T-helper 1 cell (primary cell): ENCODE measurements at regions not wholly inside any gene's neighbourhood (a gene's known extent, or its start where the extent isn't known, plus 50 kb on each side); places are given as distances from the start of the nearest gene placed in this dataset.

Source experiments
- DNase-seq, 5 donors: peaks; one replicate each; pipeline ENCODE4 v3.0.0-alpha.2; 2012 to 2020

DNA sequence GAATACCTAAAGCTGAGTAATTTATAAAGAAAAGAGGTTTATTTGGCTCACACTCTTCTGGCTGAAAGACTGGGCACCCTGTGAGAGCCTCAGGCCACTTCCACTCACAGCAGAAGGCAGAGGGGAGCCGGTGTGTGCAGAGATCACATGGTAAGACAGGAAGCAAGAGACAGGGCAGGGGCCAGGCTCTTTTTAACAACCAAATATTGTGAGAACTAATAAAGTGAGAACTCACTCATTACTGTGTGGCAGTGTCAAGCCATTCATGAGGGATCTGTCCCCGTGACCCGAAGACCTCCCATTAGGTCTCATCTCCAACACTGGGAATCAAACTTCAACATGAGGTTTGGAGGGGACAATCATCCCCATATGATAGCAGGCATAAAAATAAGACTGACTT, 180.8 kb upstream of the DIO3 start:
- DNase-seq, result no peak

DNA sequence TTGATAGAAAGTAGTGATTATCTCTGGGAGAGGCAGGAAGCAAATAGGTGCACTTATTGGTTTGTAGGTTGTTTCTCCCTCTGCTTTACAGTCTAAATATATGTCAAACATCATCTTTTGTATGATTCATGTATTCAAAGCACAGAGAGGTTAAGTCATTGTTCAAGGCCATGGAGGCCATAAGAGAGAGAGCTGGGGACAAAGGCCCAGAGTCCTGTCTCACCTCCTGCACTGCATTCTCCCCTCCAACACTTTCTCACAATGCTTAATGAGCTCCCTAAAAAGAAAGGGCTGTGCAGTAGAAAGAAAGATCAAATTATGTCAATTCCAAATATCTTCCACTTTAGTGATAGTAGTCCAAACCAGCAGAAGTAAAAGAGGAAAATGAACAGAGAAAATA, 180.4 kb upstream of the DIO3 start:
- DNase-seq, result no peak

DNA sequence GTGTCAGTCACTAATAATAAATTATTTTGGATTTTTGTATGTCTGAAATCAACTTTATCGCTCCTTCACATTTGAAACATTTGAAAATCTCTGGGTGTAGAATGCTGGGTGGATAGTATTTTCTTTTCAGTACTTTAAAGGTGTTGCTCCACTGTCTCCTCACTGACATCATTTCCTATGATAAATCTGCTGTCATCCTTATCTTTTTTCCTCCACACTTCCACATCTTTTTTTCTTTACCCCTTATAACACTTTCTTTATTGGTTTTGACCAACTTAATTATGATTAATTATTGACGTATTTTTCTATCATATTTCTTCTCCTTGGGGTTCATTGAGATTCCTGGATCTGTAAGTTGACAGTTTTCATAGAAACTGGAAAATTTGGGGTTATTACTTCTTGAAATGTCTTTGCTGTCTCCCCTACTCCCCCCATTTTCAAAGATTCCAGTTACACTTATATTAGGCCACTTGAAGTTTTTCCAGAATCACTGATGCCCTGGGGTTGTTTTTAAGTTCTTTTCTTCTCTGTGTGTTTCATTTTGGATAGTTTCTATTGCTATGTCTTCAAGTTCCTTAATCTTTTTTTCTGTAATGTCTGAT, 177.5 kb upstream of the DIO3 start:
- no peak for DNase-seq

DNA sequence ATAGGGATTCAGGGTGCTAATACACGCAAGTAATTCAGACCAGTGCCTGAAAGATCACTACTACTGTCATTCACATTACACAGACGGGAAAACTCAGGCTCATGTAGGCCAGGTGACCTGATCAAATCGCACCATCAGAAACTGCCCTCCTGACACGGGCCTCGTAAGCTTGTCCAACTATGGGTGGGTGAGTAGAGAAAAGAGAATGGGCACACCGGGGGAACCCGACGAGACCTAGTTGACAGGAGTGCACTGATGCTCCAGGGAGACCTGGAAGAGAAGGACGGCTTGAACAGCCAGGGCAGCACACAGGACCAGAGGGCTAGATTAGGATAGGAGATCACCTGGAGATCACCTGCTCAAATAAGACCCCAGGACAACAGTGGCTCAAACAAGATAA, 166.9 kb upstream of the DIO3 start:
- no peak for DNase-seq

DNA sequence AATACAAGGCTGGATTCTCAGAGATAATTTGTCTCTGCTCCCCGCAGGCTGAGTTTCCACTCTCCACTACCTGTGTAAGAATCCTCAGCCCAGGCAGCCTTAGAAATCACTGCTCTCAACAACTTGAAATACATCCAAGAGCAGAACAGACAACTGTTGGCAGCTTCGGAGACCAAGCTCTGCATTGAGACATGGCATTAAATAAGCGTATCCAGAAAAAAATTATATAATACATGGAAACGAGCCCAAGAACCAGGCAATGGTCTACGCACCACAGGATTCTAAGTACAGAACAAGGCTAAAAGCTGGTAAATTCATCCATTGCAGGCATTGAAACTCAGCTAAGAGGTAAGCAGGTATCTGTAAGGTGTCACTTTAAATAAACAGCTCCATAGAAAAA, 165.5 kb upstream of the DIO3 start:
- no peak for DNase-seq

DNA sequence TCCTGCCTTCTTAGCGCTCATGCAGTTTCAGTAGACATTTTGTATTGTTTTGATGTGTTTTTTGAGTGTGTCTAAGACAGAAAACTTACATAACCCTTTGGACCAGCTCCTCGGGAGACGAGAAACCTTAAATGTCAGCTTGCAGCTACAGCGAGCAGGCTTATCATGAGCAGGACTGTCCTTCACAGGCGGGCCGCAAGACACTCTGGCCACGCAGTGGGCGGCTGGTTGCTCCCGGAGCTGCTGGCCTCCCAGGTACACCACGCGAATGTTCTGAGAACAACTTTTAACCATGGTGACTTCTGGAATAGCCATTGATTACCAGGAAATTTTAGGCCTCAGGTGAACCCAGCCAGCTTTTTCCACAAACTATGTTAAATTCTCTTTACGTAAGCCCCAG, 164.1 kb upstream of the DIO3 start:
- no peak for DNase-seq

DNA sequence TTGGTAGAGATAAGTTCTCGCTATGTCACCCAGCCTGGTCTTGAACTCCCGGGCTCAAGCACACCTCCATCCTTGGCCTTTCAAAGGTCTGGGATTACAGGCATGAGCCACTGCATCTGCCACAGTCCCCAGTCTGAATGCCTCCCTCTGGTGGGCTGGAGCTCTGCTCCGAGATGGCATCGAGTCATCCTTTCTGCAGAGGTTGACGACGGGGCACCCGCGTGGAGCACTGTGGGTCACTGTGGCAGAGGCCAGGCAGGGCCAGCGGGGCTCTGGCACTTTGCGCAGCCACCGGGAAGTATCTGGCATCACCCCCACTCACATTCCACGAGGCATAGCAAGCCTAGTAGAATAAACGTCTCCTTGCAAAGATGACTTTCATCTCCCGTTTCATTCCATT, 163.3 kb upstream of the DIO3 start:
- no peak for DNase-seq

DNA sequence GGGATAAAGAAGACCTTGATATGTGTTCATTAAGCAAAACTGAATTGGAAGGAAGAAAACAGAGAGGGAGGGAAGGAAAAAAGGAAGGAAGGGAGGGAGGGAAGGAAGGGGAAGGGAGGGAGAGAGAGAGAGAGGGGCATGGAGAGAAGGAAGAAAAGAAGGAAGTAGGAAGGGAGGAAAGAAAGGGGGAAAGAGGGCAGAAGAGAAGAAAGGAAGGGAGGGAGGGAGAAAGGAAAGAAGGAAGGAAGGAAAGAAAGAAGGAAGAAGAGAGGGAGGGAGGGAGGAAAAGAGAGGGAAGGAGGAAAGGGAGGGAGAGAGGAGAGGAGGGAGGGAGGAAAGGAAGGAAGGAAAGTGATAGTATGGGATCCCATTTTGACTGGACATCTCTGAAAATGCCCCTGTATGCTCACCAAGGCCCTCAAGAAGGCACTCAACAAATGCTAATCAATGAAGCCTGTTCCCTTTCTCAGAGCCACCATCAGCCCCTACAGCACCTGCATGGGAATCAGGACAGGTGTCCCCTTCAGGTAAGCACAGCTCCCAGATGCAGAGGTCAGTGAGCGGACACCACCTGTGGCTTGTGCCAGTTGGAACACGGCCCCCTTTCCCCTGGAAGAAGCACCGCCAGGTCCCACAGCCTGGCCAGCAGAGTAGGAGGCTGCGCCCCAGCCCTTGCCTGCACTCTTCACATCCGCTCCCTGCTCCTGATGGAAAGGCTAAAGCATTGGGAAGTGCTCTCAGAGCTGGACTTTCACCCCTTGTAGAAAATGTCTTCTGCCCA, 161.4 kb upstream of the DIO3 start:
- DNase-seq, result no peak

DNA sequence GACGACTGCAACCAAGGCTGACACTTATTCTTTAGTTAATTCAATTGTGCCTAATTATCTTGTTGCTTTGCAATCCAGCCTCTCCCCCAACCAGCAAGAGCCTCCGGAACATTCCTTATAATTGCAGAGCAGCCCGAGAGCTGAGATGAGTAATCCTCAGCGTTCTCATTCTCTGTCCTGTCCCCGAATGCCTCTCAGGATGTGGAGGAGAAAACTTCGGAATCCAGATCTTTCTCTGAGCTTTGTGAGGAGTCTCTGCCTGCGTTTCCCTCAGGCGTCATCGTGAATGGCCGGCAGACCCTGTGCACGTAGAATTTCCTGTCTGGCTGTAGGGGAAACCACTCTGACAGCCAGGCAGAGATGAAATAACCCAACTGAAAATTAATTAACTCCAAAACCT, 160.5 kb upstream of the DIO3 start:
- DNase-seq, result no peak

DNA sequence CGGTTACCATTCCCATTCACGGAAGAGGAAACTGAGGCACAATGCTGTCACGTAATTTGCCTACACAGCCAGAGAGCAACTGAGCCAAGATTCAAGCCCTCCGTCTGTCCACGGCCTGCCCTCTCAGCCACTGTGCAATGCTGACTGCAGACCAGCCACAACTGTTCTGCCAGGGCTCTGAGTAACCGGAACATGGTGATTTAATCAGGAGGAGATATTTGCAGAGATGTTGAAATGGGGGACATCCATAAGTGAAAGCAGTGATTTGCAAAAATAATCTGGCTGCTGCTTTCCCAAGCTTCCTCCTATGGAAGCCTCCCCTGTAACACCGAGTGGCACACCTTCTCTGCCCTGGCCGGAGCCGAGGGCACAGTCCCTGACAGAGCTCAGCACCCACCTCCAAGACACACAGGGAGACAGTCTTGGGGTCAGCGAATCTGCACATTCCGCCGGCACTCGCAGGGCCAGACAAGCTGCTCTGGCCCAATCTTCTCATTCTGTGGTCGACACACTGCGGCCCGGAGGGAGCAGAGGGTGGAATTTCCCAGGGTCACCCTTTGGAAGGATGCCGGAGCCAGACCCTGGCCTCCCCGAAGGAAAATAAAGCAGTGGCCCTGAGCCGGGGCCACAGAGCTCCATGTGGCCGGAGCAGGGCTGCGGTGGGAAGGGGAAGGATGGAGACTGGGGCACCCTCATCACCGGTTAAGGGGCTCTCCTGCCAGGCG, 158.2 kb upstream of the DIO3 start:
- no peak for DNase-seq

DNA sequence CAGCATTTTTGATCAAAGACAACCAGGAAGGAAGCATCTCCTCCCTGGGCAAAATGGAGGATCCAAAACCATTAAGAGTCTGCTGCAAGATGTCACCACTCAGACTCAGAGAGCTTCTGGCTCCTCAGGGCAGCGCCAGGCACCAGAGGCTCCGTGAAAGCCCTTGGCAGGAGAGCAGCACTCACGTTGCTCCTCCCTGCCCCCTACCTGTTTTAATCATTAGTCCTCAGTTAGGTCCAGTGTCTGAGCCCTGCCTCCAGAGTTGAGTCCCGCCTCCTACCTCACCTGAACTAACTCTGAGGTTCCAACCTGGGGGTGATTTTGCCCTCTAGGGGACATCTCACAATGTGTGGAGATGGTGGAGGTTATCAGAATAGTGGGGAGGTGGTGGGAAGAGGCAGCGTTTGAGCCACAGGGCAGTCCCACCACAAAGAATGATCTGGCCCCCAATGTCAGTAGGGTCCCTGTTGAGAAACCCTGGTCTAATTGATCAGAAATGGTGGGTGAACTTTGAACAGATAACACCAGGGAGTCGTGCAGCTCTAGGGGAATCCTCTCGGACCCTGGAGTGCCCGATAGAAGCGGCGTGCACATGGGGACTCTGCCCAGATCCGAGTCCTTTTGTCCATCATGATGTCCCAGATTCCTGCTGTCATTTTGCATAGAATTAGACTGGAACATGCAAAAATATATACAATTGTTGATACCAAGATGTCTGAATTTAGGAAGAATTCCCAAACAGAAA, 156.7 kb upstream of the DIO3 start:
- no peak for DNase-seq

DNA sequence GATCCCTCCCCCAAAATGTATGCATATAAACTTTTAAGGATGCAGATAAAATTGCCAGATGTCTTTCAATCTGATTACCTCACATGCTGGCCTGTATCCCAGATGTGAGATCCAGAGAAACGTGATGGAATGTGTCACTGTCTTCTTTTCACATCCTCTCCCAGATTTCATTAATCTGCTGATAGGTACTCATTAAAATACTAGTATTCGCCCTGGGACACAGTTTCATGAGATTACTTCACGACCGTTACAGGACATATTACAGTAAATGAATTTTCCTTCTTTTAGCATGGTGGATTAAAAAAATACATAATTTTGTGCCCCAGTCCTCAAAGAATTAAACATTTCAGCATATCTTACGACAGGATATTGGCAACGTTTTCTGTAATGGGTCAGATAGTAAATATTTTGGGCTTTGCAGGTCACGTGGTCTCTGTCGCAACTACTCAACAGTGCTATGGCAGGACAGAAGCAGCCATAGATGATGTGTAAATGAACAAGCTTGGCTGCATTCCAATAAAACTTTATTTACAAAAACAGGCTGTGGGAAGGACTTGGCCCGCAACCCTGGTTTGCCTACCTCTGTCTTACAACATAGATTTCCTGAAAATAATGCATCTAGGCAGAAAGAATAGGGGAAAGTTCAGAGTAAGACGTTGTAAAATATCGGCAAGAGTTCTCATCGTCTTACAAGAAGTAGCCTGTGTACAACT, 156.0 kb upstream of the DIO3 start:
- DNase-seq, result no peak

DNA sequence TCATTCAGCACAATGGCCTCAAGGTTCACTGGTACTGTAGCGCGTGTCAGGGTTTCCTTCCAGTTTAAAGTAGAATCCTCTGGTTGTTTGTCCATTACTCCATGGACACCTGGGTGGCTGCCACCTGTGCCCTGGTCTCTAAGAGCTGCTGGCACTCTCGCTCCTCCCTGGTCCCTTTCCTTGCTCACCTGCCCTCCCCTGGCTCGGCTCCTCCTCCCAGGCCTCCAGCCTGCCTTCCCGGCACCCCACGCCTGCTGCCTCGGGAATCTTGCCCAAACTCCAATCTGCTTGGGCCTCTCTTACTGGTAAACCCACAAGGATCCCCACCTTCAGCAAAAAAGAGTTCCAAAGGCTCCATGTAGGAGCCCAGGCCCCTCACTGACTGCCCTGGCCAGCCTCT, 154.4 kb upstream of the DIO3 start:
- no peak for DNase-seq

DNA sequence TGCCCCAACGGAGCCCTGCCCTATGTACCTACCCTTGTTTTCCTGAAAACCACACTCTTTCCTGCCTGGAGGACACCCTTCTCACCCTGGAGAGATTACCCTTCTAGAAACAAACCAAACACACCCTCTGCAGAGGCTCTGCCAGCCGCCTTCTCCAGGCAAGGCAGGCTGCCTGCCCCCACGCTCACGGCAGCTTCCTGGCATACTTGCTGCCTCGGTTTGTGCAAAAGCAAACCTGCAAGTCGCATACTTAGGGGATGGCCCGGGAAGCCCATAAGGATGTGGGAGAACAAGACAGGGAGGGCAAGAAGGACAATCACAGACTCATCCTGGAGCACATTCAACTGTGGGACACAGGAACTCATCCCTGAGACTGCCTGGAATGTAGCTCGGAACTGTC, 154.0 kb upstream of the DIO3 start:
- DNase-seq, result no peak

DNA sequence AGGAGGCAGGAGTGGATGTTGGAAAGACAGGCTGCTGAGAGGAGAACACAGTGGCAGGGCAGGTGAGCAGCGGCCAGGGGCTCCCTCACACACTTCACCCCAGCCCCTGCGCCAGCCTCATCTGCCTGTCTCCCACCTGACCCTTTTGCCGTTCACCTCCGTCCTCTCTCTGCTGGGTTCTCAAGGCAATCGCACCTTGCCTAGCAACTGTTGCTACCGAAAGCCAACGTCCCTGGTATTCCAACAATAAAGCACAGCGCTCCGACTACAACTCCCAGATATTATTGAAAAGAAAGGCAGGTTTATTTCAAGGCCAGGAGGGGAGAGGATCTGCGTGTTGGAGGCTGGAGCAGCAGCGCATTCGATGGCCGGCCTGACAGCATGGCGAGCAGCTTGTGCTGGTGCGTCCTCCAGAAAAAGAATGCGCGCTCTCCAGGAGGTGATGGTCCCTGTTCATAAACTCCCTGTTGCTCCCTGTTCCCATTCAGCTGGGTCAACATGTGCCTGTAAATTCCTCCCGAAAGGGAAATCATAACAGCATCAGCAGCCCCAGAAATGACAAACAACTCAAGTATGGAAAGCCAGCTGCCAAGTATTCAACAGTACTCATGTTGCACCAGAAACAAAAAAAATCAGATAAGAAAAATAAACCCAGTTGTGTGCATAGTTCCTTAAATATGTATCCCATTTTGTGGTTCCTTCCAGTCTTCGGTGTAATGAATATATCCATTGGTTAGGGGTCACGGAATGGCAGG, 153.0 kb upstream of the DIO3 start:
- DNase-seq, result no peak

DNA sequence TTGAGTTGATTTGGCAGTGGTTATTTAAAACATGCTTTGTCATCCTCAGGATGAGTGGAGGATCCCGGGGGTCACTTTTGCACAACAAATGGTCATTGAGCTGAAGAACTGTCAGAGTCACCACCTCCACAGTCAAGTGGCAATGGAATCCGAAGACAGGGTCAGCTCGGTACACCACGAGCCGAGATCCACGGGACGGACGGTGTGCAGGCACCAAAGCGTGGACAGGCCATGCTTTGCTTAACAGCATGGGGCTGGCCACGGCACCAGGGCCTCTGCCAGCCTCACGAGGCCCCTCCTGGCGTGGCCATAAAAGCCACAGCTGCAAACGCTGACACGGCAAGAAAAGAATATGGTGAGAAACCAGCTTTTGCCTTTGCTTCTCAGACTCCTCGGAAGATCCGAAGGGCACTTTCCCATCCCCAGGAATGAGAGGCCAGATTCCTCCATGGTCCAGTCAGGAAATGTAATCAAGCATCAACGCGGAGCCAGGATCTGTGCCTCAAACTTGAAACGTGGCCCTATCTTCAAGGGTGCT, 152.2 kb upstream of the DIO3 start:
- no peak for DNase-seq

DNA sequence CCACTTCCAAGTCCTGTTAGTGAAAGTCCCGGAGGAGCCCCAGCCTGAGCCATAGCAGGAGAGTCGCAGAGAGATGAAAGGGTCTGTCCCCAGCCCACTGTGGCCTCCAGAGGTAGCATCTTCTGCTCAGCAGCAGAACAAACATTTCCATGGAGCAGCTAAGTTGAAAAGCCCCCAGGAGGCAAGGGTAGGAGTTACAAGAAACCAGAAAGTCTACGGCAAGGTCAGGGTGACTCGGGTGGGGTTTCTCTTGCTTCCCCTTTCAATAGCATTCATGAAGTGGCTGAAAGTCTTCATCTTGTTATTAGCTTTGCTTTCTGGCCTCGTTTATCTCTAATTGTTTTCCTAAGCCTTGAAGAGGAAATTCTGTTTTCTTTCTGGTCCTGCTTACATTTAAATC, 151.2 kb upstream of the DIO3 start:
- DNase-seq, result no peak

DNA sequence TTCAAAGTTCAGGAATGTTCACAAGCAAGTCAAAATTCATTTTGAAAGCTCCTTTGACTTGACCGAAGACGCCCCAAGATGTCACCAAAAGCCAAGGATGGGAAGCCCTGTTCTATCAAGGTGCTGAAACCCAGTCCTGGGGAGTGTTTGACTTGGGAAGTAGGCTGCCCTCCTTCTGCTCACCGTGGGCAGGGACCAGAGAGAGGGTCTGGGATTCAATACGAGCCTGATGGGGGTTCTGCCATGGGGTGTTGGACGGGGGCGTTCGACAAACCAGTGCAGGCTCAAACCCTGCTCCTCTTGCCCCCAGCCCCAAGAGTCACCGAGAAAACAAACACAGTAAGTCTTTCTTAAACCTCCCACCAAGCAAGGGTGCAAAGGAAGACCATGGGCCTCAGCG, 150.1 kb upstream of the DIO3 start:
- DNase-seq, result no peak

DNA sequence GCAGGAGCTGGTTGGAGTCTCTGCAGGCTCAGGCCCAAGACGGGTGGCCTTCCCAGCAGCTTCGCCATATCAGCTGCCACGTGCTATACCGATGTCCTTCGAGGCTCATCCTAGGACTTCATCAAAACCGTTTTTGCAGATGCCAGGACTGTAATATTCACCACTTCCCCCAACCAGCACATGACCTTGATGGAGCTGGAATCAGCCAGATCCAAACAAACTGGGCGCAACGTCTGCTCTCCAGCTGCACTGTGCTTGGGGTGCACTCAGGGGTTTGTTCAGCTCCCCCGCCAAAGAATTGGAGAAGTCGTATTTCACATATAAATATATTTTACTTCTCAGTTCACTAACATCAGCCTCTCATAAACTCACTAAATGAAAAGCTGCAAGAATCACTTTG, 149.5 kb upstream of the DIO3 start:
- DNase-seq, result no peak

DNA sequence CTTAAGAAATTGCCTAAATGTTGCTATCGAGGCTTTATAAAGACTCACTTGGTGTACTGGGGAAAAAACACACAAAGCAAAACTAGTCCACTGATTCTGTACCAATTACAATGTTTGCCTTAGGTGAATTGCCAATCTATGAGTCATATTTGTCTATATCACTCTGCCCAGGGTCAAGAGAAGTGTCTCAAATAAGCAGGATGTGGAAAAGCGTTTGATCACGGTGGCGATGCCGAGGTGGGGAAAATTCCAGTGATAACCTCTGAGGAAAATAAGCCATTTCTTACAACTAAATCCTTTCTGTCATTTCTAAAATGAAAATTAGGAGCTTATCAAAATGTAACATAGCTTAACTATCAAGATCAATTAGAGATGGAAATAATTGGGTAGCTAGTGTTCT, 148.6 kb upstream of the DIO3 start:
- DNase-seq, result no peak

DNA sequence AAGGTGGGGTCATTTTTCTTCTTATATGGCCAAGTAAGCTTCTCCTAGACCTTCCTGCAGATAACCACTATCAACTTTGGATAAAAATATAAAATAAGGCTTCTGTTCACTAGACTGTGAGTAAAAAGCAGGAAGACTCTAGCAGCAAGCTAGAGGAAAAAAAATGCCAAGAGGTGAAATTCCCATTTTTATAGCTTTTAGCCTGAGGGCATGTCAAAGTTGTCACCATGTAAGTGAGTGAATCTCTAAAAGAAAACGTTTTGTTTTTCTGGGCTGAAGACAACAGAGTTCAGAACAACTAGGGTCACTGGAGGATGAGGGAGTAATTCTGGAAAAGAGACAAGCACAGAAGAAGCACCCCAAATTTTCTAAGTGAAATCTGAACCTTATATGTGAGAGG, 143.9 kb upstream of the DIO3 start:
- DNase-seq, result no peak

DNA sequence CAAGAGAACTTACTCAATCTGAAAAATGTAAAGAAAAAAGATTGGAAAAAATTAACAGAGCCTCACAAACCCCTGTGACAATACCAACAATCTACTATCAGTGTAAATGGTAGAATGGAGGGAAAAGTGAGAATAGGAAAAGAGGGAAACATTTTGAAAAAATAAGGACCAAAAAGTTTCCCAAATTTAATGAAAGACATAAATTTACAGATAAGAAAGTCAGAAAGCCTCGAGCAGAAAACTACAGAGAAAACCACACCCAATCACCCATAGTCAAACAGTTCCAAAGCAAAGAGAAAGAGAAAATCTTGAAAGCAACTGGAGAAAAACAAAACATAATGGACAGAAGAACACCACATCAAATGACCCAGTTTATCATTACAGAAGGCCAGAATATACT, 142.7 kb upstream of the DIO3 start:
- DNase-seq, result no peak
